Thyroid gland (tissue), 4 donors: ENCODE measurements at regions not wholly inside any gene's neighbourhood (a gene's known extent, or its start where the extent isn't known, plus 50 kb on each side); places are given as distances from the start of the nearest gene placed in this dataset.
"Not testable (repeated sequence)": the region's sequence is repeated elsewhere in the genome, so short reads cannot be mapped to it uniquely, and the experiment has no call there.

Experiments used
- DNase-seq, 2 donors: peaks; one replicate each; pipeline ENCODE4 v3.0.0-alpha.2; 2019
- H3K27ac ChIP-seq, 3 donors: fragments of 200-600 bp; sonication (generic); 1 replicate in 2 of 3; 2 replicates in 1 of 3; pipeline ENCODE4 v1.5.1; 2016 to 2019; ENCODE audit warnings: mild to moderate bottlenecking in 1 of 3, moderate library complexity in 1 of 3
- H3K27me3 ChIP-seq: fragments of 200-600 bp; sonication (generic); one replicate; pipeline ENCODE4 v1.5.1; 2019
- H3K36me3 ChIP-seq, 2 donors: fragments of 200-600 bp; sonication (generic); one replicate each; pipeline ENCODE4 v1.5.1; 2016 to 2019
- H3K4me1 ChIP-seq, 2 donors: fragments of 200-600 bp; sonication (generic); one replicate each; pipeline ENCODE4 v1.5.1; 2017 to 2019
- H3K4me3 ChIP-seq, 3 donors: fragments of 200-600 bp; sonication (generic); replicated peaks in 1 of 3; 1 replicate in 2 of 3; 2 replicates in 1 of 3; pipeline ENCODE4 v1.5.1; 2016; ENCODE audit warnings: mild to moderate bottlenecking in 1 of 3
- H3K9me3 ChIP-seq: fragments of 200-600 bp; sonication (generic); one replicate; pipeline ENCODE4 v1.5.1; 2017
- CTCF ChIP-seq, 6 experiments: fragments of 200-600 bp in 3 of 6; fragments of 450-650 bp in 3 of 6; sonication (generic) in 3 of 6; IDR thresholded peaks; one replicate each; pipeline ENCODE4 v1.5.1; 2016 to 2019; ENCODE audit warnings: antibody characterized with exemption in 6 of 6, mild to moderate bottlenecking in 2 of 6, inconsistent platforms in 1 of 6, moderate library complexity in 1 of 6
- POLR2A ChIP-seq, 2 donors: fragments of 450-650 bp; IDR thresholded peaks; one replicate each; pipeline ENCODE4 v1.6.1; 2017; ENCODE audit warnings: antibody characterized with exemption in 2 of 2, mild to moderate bottlenecking in 2 of 2, moderate library complexity in 1 of 2
- WGBS, 2 donors: methylation state at CpG; one replicate each; pipeline ENCODE4 v1.1.5; 2017; 5-methylcytosine and 5-hydroxymethylcytosine counted together
- intact Hi-C: fragments of 100-400 bp; cut with DNase I; formaldehyde crosslinking; loops from one replicate; pipeline ENCODE4 v1.15.1; 2023

- H3K4me1 ChIP-seq: peaks cover 0 to 5% of the 10 kb centered on the region in 2 donors
- H3K27ac ChIP-seq: peak overlapping the region; percentile 55 to 72 (median 55)
- H3K9me3 ChIP-seq: no peaks in the 10 kb centered on the region
- intact Hi-C loops: no loop called here
- H3K27me3 ChIP-seq: peaks cover 6% of the 10 kb centered on the region
- TF ChIP-seq CTCF (IDR thresholded peaks at IDR 0.05) (no peak), POLR2A (IDR thresholded peaks at IDR 0.05) (no peak)
- H3K36me3 ChIP-seq: no peaks in the 10 kb centered on the region
- WGBS, 2 donors: 1% methylated on average over 30 to 32 of the region's 32 CpGs
- DNase-seq: peak; percentile 69 to 71
- peak overlapping the region; percentile 16 to 33 (median 19) for H3K4me3 ChIP-seq
Measured at GRCh38 chr6:26233649-26234420, 131.2 kb upstream of the BTN3A2 start.

GRCh38 chr6:26234421-26235301 lies 130.3 kb upstream of the BTN3A2 start:
- H3K27me3 ChIP-seq: peaks cover 6% of the 10 kb centered on the region

GRCh38 chr6:26235302-26235670 lies 129.7 kb upstream of the BTN3A2 start:
- Histone ChIP-seq H3K9me3 (no peaks in the 10 kb centered on the region), H3K27ac (peak overlapping the region in 1 of 3 donors; percentile 72), H3K27me3 (peaks cover 6% of the 10 kb centered on the region), H3K4me1 (peaks cover 0 to 5% of the 10 kb centered on the region in 2 donors), H3K36me3 (no peaks in the 10 kb centered on the region), H3K4me3 (peak overlapping the region in 1 of 3 donors; percentile 33)
- no peak for TF ChIP-seq POLR2A (IDR thresholded peaks at IDR 0.05)
- no peak for TF ChIP-seq CTCF (IDR thresholded peaks at IDR 0.05)
- 31 to 37% methylated on average over 3 of the region's 3 CpGs for WGBS, 2 donors
- no peak for DNase-seq
- intact Hi-C loops: no loop called here

More at GRCh38 chr6:26234421-26235301, 130.3 kb upstream of the BTN3A2 start:
- Histone ChIP-seq H3K36me3 (no peaks in the 10 kb centered on the region), H3K27ac (peak overlapping the region; percentile 55 to 72 (median 55)), H3K4me3 (peak overlapping the region; percentile 16 to 33 (median 19)), H3K4me1 (peaks cover 0 to 5% of the 10 kb centered on the region in 2 donors), H3K9me3 (no peaks in the 10 kb centered on the region)
- intact Hi-C loops: no loop called here
- TF ChIP-seq CTCF (IDR thresholded peaks at IDR 0.05) (no peak), POLR2A (IDR thresholded peaks at IDR 0.05) (peak; percentile 33 to 80)
- DNase-seq: peak; percentile 61 to 66
- WGBS, 2 donors: 3 to 4% methylated on average over 36 of the region's 36 CpGs

- H3K27ac ChIP-seq, intact Hi-C loops: not testable (repeated sequence)
- 89 to 90% methylated on average over 18 of the region's 18 CpGs for WGBS, 2 donors
Measured at GRCh38 chr6:26239415-26239814, 125.6 kb upstream of the BTN3A2 start.

GRCh38 chr6:26240157-26241032 lies 124.6 kb upstream of the BTN3A2 start:
- intact Hi-C loops: loop anchor here (5.0 kb wide), 1 partner anchor 37 kb away; no protein-coding TSS in a partner anchor
- peak; percentile 63 to 70 for DNase-seq
- peaks cover 3 to 4% of the 10 kb centered on the region in 2 donors for H3K4me1 ChIP-seq
- 1 to 2% methylated on average over 48 to 49 of the region's 49 CpGs for WGBS, 2 donors
- peak overlapping the region; percentile 9 to 40 (median 30) for H3K4me3 ChIP-seq
- peaks cover 3% of the 10 kb centered on the region for H3K27me3 ChIP-seq
- peak overlapping the region; percentile 33 to 68 (median 51) for H3K27ac ChIP-seq
- no peaks in the 10 kb centered on the region for H3K9me3 ChIP-seq
- TF ChIP-seq CTCF (IDR thresholded peaks at IDR 0.05) (no peak), POLR2A (IDR thresholded peaks at IDR 0.05) (peak in 1 of 2 donors; percentile 74)
- no peaks in the 10 kb centered on the region for H3K36me3 ChIP-seq

More at GRCh38 chr6:26239415-26239814, 125.6 kb upstream of the BTN3A2 start:
- DNase-seq, H3K27me3 ChIP-seq, H3K36me3 ChIP-seq, H3K9me3 ChIP-seq, H3K4me3 ChIP-seq, H3K4me1 ChIP-seq: not testable (repeated sequence)
